Islet of Langerhans (tissue), 1 donor: ENCODE measurements at regions not wholly inside any gene's neighbourhood (a gene's known extent, or its start where the extent isn't known, plus 50 kb on each side); places are given as distances from the start of the nearest gene placed in this dataset.
A peak's percentile ranks its signal among the peaks of the same experiment; 100 is the strongest.
"Not testable (repeated sequence)": the region's sequence is repeated elsewhere in the genome, so short reads cannot be mapped to it uniquely, and the experiment has no call there.

Source experiments
- FAIRE-seq: peaks from one replicate; lab custom pipeline; 2011; peaks lifted over from hg19 to GRCh38; lab: Jason Lieb, UNC

GRCh38 chr16:52235186-52235585, 311.8 kb downstream of the TOX3 start:
- FAIRE-seq = no peak

- no peak for FAIRE-seq
These were observed 312.3 kb downstream of the TOX3 start for GRCh38 chr16:52234626-52235025.

DNA sequence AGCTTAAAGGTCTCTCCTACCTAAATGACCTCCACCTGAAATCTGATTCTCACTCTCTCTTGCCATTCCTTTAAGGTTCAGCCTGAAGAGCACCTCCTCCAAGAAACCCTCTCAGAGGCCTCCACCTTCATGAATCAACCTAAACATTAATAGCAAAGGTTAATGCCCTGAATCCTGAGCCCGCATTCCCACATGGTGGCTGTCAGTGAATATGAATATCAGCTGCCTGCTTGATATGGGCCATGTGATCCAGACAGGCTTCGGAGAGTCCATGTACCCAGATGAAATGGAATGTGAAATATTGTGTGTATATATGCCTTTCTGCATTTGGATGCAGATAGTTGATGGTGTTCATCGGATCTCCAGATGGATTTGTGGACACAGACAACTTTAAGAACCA, 317.5 kb downstream of the TOX3 start:
- no peak for FAIRE-seq

DNA sequence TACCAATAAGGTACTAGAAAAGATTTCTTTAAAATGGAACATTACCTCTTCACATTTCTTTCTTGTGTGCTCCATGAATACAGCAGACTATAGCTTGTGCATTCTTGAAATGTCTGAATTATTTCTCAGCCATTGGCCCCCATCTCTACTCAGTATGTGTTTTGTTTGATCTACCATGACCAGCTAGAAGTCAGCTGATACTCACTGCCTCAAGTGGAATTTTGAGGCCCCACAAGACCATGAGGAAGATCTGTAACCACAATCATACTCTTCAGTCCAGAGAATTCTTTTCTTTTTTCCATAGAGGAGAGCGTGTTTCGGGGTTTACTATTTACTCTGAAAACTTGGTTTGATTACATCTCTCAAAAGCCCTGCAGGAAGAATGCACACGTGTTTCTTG, 319.1 kb downstream of the TOX3 start:
- no peak for FAIRE-seq

GRCh38 chr16:52212841-52213240, 334.1 kb downstream of the TOX3 start:
- no peak for FAIRE-seq

DNA sequence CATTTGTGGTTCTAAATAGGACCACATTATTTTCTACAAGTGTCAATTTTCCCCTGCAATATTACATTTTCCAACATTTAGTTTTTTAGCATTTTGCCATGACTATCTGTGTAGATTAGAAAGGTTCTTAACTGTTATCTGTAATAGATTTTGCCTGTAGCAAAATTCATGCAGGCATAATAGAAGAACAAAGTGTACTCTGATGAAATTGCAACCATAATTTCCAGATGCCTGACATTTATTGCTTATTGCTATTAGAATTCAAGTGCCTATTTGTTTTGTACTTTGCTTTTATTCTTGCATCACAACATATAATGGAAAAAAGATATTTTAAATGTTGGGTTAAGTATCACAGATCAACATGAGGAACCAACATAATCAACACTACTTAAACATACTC, 337.7 kb downstream of the TOX3 start:
- no peak for FAIRE-seq

DNA sequence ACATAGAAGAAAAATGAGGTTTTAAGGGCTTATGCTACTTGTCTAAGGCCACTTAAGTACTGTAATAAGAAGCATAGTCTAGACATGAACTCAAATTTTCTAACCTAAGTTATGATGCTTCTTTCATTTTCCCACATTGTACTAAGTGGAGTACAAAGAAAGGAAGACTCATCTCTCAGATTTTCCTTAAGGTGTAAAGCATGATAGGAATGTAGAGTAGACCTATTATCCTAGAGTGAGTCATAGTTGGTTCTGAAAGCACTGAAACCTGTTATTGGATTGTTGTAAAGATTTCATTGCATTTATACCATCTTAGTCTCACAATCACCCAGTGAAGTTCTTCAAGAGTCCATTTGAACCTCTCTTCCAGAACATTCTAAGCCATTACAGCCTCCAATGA, 343.8 kb downstream of the TOX3 start:
- no peak for FAIRE-seq

GRCh38 chr16:52193441-52193840, 353.5 kb downstream of the TOX3 start:
- FAIRE-seq = no peak

DNA sequence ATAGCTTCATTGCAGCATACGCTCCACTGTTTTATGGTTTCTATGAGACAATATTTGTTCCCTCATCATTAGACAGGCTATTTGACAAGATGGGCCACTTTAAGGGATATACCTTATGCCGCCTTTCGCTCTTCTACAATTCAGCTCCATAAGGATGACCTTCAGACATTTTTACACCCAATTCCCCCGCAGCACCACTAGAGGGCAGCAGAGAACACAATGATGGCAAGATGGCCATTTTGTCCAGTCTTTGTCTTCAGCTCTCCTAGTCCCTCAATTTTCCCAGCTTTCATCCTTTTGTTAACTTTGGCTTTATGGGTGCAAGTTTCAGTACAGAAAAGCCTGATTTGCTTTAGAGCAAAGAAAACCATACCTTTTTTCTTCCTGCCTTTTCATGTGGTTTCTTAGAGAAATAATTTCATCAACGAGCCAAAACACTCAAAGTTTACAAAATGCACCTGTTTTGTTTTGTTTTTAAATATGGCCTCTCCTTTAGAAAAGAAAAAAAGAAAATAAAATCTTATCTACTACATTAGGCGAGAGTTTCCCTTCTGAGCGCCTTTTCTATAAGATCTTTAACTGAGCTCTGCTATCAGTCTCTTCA, 355.3 kb downstream of the TOX3 start:
- FAIRE-seq = peak; percentile 88

DNA sequence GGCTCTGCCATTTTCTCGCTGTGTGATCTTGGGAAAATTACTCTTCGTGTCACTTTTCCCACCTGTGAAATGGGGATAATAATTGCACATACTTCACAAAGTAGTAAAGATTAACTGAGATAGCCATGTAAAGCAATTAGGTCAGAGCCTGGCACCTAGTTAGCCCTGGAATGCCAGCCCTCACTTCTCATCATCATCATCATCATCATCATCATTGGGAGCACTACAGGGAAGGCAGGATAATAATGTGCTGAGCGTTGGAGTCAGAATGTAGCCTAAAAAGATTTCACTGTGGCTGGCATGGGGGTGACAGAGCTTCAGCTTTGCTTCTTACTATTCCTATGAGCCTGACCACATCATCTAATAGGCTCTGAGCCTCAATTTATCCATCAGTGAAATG, 362.6 kb downstream of the TOX3 start:
- no peak for FAIRE-seq

GRCh38 chr16:52182840-52183239, 364.1 kb downstream of the TOX3 start:
- FAIRE-seq = no peak

GRCh38 chr16:52174168-52174567, 372.8 kb downstream of the TOX3 start:
- FAIRE-seq = no peak

- FAIRE-seq = no peak
These were observed 375.5 kb downstream of the TOX3 start for GRCh38 chr16:52171481-52171880.

- FAIRE-seq = no peak
These were observed 379.6 kb downstream of the TOX3 start for GRCh38 chr16:52167328-52167727.

DNA sequence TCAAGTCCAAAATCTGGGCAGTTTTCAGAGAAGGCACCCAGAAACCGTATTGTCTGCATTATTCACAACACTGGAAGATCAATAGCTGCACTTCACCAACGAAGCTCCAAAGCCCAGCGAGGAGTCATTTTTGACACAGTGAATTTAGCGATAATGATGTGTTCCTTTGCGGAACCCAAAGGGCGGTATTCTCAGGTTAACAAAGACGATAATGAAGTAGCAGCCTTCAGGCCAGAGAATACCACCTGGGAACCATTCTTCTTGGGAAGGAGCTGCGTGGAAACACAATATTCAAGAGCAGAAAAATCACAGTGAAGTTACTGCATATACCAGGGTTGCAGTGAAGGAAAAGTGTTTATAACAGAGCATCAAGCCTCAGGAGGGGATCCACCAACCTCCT, 381.0 kb downstream of the TOX3 start:
- no peak for FAIRE-seq

DNA sequence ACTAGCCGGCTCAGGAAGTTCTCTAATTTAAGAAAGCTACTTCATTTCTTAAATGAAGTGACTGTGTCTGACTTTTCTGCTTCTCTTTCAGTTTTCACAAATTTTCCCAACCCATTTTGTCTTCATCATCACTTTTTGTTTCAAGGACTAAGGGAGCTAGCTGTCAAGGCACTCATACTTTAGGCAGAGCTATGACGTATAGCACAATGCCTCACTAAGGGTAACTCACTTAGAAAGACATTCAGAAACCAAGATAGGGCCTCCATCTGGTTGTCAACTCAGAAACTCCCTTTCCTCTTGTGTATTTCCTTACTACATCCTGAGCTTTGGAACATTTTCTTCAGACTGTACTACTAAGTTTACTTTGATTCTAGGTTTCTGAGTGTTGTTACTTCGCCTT, 397.9 kb downstream of the TOX3 start:
- FAIRE-seq = no peak

- no peak for FAIRE-seq
These were observed 405.1 kb downstream of the TOX3 start for GRCh38 chr16:52141871-52142270.

GRCh38 chr16:52128361-52128760, 418.6 kb downstream of the TOX3 start:
- no peak for FAIRE-seq

DNA sequence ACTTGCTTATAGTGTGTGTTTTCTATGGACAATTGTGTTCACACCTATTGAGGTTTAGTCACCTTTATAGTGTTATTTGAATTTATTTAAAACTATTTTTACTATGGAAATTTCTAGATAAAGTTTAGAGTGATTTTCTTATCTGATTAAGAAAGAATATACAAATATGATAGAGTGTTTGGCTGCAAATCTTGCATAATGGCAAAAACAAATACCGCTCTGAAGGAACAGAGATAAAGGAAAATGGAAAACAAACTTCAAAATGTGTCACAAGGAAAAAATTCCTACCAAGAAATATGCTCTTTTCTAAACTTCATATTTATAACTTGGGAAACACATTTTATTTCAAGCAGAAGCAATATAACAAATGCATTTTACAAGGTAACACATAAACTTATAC, 423.1 kb downstream of the TOX3 start:
- no peak for FAIRE-seq

DNA sequence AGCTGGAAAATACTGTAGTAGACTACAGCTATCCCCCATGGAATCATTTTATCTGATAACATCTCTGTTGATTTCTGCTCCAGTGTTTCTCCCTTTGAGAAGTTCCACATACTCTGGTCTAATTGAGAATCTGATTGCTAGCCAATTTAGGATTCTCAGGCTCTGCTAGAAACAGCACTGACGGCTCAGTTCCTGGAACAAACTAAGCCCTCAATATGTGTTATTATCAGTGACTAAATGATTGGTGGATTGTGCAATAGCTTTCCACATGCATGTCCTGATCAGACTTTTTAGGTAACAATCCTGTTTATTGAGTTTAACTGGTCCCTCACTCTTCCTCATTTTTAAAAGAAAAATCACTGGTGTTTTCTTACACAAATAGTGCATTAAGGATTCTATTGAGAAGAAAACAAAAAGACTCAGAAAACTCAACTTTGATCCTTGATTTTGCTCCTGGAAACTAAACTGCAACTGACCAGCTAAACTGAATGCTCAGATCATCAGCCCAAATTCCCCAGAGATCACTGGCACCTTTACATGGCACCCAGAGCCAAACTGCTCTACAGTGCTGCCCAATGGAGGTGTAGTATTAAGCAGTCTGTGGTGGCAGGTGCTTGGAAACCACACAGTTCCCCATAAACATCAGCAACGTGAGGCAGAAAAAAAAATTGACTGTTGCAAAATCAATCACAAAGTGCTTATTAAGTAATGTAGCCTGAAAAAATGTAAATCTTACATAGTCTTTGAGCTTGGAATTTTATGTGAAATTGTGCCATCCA, 423.7 kb downstream of the TOX3 start:
- FAIRE-seq = no peak

GRCh38 chr16:52117171-52117570, 429.8 kb downstream of the TOX3 start:
- FAIRE-seq = no peak

DNA sequence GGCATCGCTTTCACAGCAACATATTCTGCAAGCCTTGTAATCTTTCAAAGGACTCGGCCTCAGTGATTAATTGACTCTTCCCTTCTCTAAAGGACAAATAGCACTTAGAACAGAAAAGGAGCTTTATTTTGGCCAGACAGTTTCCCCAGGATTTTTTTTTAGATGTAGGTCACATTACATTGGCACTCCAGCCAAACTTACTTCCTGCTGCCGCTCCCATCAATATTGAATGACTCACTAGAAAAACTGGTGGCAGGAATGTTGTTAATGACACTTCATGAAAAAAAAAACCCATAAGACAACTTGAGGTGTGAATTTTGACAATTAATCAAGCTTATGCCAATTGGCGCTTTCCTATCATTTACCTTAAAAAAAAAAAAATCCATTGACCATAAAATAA, 432.6 kb downstream of the TOX3 start:
- FAIRE-seq = no peak

DNA sequence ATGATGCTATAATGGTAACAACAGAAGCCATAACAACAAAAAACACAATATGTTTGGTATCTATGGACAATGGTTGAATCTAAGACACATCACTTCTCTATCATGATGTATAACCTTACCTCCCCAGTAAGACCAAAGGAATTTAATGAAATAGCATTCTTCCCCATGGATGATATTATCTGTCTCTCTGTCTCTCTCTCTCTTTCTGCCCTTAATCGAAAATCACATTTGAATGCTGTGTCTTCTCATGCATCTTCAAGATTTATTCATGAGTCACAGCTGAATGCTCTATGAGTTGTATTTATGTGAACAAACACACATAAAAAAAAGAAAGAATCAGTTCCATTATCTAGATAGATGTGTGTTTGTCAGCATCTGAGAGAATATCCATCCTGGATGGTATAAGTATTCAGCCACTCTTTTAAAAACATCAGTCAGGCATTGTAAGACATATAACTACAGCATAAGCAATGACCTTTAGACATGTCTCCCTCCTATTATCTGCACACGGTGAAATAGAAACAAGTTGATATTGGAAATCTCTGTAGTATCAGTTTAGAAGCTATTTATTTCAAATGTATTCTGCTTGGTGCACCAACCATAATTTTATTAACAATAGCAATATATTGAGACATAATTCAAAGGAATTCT, 433.3 kb downstream of the TOX3 start:
- no peak for FAIRE-seq

GRCh38 chr16:52104993-52105392, 441.9 kb downstream of the TOX3 start:
- FAIRE-seq = not testable (repeated sequence)
